ENCODE measurements at regions not wholly inside any gene's neighbourhood (a gene's known extent, or its start where the extent isn't known, plus 50 kb on each side); places are given as distances from the start of the nearest gene placed in this dataset.

GRCh38 chr5:130287438-130287837 is 383.2 kb downstream of the CHSY3 start:
- Histone ChIP-seq H3K4me1 (replicated peaks in 1 of 2; ENCODE audit: control insufficient read depth in 2 of 2, insufficient read depth in 2 of 2, low read length in 2 of 2) (no peaks in the 10 kb centered on the region), H3K36me3 (ENCODE audit: control insufficient read depth, insufficient read depth, low read length) (no peaks in the 10 kb centered on the region), H3K79me2 (ENCODE audit: control insufficient read depth, insufficient read depth, low read length) (no peaks in the 10 kb centered on the region), H3K9me3 (replicated peaks; ENCODE audit: control insufficient read depth, insufficient read depth, low read depth, low read length) (no peaks in the 10 kb centered on the region; the same call in 1 of the 2 replicates), H3K4me3 (no peak overlapping the region), H3K4me2 (ENCODE audit: insufficient read depth, low read length) (no peak overlapping the region), H4K20me1 (replicated peaks; ENCODE audit: control insufficient read depth, insufficient read depth, low read length) (no peaks in the 10 kb centered on the region), H3K9ac (ENCODE audit: insufficient read depth in 1 of 2, low read depth in 2 of 2, low read length in 2 of 2) (no peak overlapping the region), H3K27ac (ENCODE audit: extremely low read depth, low read depth, low read length) (no peak overlapping the region), H3K9me1 (ENCODE audit: control insufficient read depth, insufficient read depth, low read length) (no peaks in the 10 kb centered on the region), H2AFZ (ENCODE audit: low read depth, low read length) (no peak overlapping the region), H3K27me3 (ENCODE audit: control insufficient read depth in 2 of 2, insufficient read depth in 2 of 2, low read length in 2 of 2) (no peaks in the 10 kb centered on the region)
- in situ Hi-C loops (cut with MboI) = no loop called here
- intact Hi-C loops (cut with micrococcal nuclease) = no loop called here
- ChIA-PET POLR2A (no interaction called here), CTCF (ENCODE audit: low intra/inter-chr PET ratio) (no interaction called here)
- ATAC-seq (no peak), FAIRE-seq (no peak), DNase-seq (ENCODE audit: extremely low read depth in 1 of 4, low spot score in 3 of 4) (no peak)
- no TSS peak for BruUV-seq (replicated peaks)
- TF ChIP-seq MYBL2 (IDR thresholded peaks at IDR 0.05; ENCODE audit: low read depth) = no peak
- TF ChIP-seq MYBL2 (CRISPR knock-in tag; IDR thresholded peaks at IDR 0.05; ENCODE audit: borderline replicate concordance) = no peak
- TF ChIP-seq BRCA1 (IDR thresholded peaks at IDR 0.05) = no peak
- no peak for TF ChIP-seq BRCA1 (CRISPR knock-in tag; IDR thresholded peaks at IDR 0.05)
- TF ChIP-seq CREB1 (IDR thresholded peaks at IDR 0.05) = no peak
- no peak for TF ChIP-seq CREB1 (CRISPR knock-in tag; IDR thresholded peaks at IDR 0.05)
- no peak for TF ChIP-seq PBX2 (CRISPR knock-in tag; IDR thresholded peaks at IDR 0.05; ENCODE audit: low read depth)
- TF ChIP-seq PBX2 (tag; conservative IDR thresholded peaks at IDR 0.05; ENCODE audit: low read depth) = no peak
- TF ChIP-seq CBX8 (IDR thresholded peaks at IDR 0.05; ENCODE audit: borderline replicate concordance, extremely low read depth, low read depth, low read length, poor library complexity, severe bottlenecking) = no peak
- no peak for TF ChIP-seq CBX3 (IDR thresholded peaks at IDR 0.05; ENCODE audit: borderline replicate concordance in 1 of 2, low read length in 2 of 2)
- no peak for TF ChIP-seq ZKSCAN3 (CRISPR knock-in tag; IDR thresholded peaks at IDR 0.05)
- TF ChIP-seq ARID1B (IDR thresholded peaks at IDR 0.05) = no peak
- no peak for TF ChIP-seq NRF1 (conservative IDR thresholded peaks at IDR 0.05 in 1 of 2, IDR thresholded peaks at IDR 0.05 in 1 of 2)
- no peak for TF ChIP-seq NR1H2 (CRISPR knock-in tag; IDR thresholded peaks at IDR 0.05)
- no peak for TF ChIP-seq LCOR (CRISPR knock-in tag; IDR thresholded peaks at IDR 0.05)
- no peak for TF ChIP-seq CHD1 (IDR thresholded peaks at IDR 0.05; ENCODE audit: low read length)
- no peak for TF ChIP-seq CEBPB (tag; IDR thresholded peaks at IDR 0.05)
